Activated T-helper 2 cell treated with anti-CD3 and anti-CD28 coated beads, Interferon-gamma antibody, Interleukin-2, Interleukin-4, amounts not matched to agents 10 μg/mL and 5 μg/mL and 100 μg/mL, durations not matched to agents 14 hours and 24 hours and 36 hours (primary cell): ENCODE measurements at regions not wholly inside any gene's neighbourhood (a gene's known extent, or its start where the extent isn't known, plus 50 kb on each side); places are given as distances from the start of the nearest gene placed in this dataset.

ENCODE experiments used
- DNase-seq: peaks from one replicate; pipeline ENCODE4 v3.0.0; 2021; ENCODE audit warnings: low spot score
- H3K27ac Mint-ChIP-seq: one replicate; pipeline ENCODE4 v1.8.0; 2021; ENCODE audit warnings: mixed read lengths
- H3K27me3 Mint-ChIP-seq: one replicate; pipeline ENCODE4 v1.8.0; 2021; ENCODE audit warnings: low read depth, mixed read lengths
- H3K36me3 Mint-ChIP-seq: one replicate; pipeline ENCODE4 v1.8.0; 2021; ENCODE audit warnings: low read depth, mixed read lengths
- H3K4me1 Mint-ChIP-seq: one replicate; pipeline ENCODE4 v1.8.0; 2021; ENCODE audit warnings: low read depth, mixed read lengths
- H3K4me3 Mint-ChIP-seq: one replicate; pipeline ENCODE4 v1.8.0; 2021; ENCODE audit warnings: low read depth, mild to moderate bottlenecking, moderate library complexity, mixed read lengths
- H3K9me3 Mint-ChIP-seq: one replicate; pipeline ENCODE4 v1.8.0; 2021; ENCODE audit warnings: mixed read lengths
- intact Hi-C: fragments of 100-400 bp; cut with micrococcal nuclease; formaldehyde crosslinking; loops from one replicate; pipeline ENCODE4 v1.15.1; 2023

- no peak for DNase-seq
- H3K36me3 Mint-ChIP-seq = no peaks in the 10 kb centered on the region
- no peak overlapping the region for H3K27ac Mint-ChIP-seq
- peaks cover 30% of the 10 kb centered on the region for H3K27me3 Mint-ChIP-seq
- H3K9me3 Mint-ChIP-seq = no peaks in the 10 kb centered on the region
- no peaks in the 10 kb centered on the region for H3K4me1 Mint-ChIP-seq
- no peak overlapping the region for H3K4me3 Mint-ChIP-seq
- intact Hi-C loops = no loop called here
These were observed 117.2 kb upstream of the NCK2 start for GRCh38 chr2:105627534-105627933.

DNA sequence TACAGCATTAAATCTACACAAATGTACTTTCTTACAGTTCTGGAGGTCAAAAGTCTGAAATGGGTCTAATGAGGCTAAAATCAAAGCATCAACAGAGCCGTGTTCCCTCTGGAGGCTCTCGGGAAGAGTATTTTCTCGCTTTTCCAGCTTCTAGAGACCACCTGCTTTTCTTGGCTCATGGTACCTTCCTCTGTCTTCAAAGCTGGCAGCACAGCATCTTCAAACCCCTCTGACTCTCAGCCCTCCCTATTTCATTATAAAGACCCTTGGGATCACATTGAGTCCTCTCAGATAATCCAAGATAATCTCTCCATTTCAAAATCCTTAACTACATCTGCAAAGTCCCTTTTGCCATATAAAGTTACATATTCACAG is 117.8 kb upstream of the NCK2 start:
- peaks cover 33% of the 10 kb centered on the region for H3K27me3 Mint-ChIP-seq
- no peak overlapping the region for H3K27ac Mint-ChIP-seq
- intact Hi-C loops = no loop called here
- no peak for DNase-seq
- no peak overlapping the region for H3K4me3 Mint-ChIP-seq
- H3K4me1 Mint-ChIP-seq = no peaks in the 10 kb centered on the region
- H3K36me3 Mint-ChIP-seq = no peaks in the 10 kb centered on the region
- H3K9me3 Mint-ChIP-seq = no peaks in the 10 kb centered on the region

GRCh38 chr2:105626212-105626965 is 118.3 kb upstream of the NCK2 start:
- Mint-ChIP-seq H3K9me3 (no peaks in the 10 kb centered on the region), H3K27ac (no peak overlapping the region), H3K36me3 (no peaks in the 10 kb centered on the region), H3K4me1 (no peaks in the 10 kb centered on the region), H3K27me3 (peaks cover 34% of the 10 kb centered on the region), H3K4me3 (no peak overlapping the region)
- no peak for DNase-seq
- intact Hi-C loops = no loop called here

- Mint-ChIP-seq H3K4me1 (no peaks in the 10 kb centered on the region), H3K27ac (no peak overlapping the region), H3K36me3 (no peaks in the 10 kb centered on the region), H3K27me3 (peaks cover 34% of the 10 kb centered on the region), H3K4me3 (no peak overlapping the region), H3K9me3 (no peaks in the 10 kb centered on the region)
- DNase-seq = no peak
- intact Hi-C loops = no loop called here
These were observed 119.1 kb upstream of the NCK2 start for GRCh38 chr2:105625632-105626031.

- peaks cover 5% of the 10 kb centered on the region for H3K4me1 Mint-ChIP-seq
- DNase-seq = no peak
- H3K4me3 Mint-ChIP-seq = no peak overlapping the region
- no peaks in the 10 kb centered on the region for H3K36me3 Mint-ChIP-seq
- intact Hi-C loops = no loop called here
- H3K27me3 Mint-ChIP-seq = peaks cover 19% of the 10 kb centered on the region
- no peak overlapping the region for H3K27ac Mint-ChIP-seq
- H3K9me3 Mint-ChIP-seq = no peaks in the 10 kb centered on the region
These were observed 123.7 kb upstream of the NCK2 start for GRCh38 chr2:105621038-105621437.

DNA sequence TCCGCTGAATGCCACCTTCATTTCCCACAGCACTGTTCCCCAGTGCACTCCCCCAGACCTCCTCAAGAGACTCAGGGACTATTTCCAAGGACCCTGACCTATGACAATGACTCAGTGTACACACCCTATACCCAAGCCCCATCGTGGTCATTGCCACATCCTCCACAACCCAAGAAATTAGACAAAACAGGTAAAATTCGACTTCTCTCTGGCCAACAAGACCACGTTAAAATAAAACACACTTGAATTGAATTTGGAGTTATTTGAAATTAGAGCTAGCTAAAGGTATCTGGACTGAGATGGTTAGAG is 126.4 kb upstream of the NCK2 start:
- DNase-seq = no peak
- Mint-ChIP-seq H3K36me3 (no peaks in the 10 kb centered on the region), H3K4me1 (peaks cover 5% of the 10 kb centered on the region), H3K27ac (no peak overlapping the region), H3K4me3 (no peak overlapping the region), H3K27me3 (peaks cover 8% of the 10 kb centered on the region), H3K9me3 (no peaks in the 10 kb centered on the region)
- intact Hi-C loops = no loop called here

- peaks cover 7% of the 10 kb centered on the region for H3K27me3 Mint-ChIP-seq
- no peak overlapping the region for H3K4me3 Mint-ChIP-seq
- no peak overlapping the region for H3K27ac Mint-ChIP-seq
- peaks cover 5% of the 10 kb centered on the region for H3K4me1 Mint-ChIP-seq
- intact Hi-C loops = no loop called here
- H3K36me3 Mint-ChIP-seq = no peaks in the 10 kb centered on the region
- DNase-seq = no peak
- H3K9me3 Mint-ChIP-seq = no peaks in the 10 kb centered on the region
These were observed 126.9 kb upstream of the NCK2 start for GRCh38 chr2:105617631-105618350.

- intact Hi-C loops = no loop called here
- H3K9me3 Mint-ChIP-seq = no peaks in the 10 kb centered on the region
- peaks cover 4% of the 10 kb centered on the region for H3K27me3 Mint-ChIP-seq
- H3K4me3 Mint-ChIP-seq = no peak overlapping the region
- H3K4me1 Mint-ChIP-seq = peaks cover 5% of the 10 kb centered on the region
- no peak for DNase-seq
- no peak overlapping the region for H3K27ac Mint-ChIP-seq
- H3K36me3 Mint-ChIP-seq = no peaks in the 10 kb centered on the region
These were observed 129.4 kb upstream of the NCK2 start for GRCh38 chr2:105615305-105615704.

GRCh38 chr2:105611811-105612424 is 132.8 kb upstream of the NCK2 start:
- H3K27me3 Mint-ChIP-seq = no peaks in the 10 kb centered on the region
- H3K9me3 Mint-ChIP-seq = no peaks in the 10 kb centered on the region
- intact Hi-C loops = no loop called here
- H3K27ac Mint-ChIP-seq = no peak overlapping the region
- no peak for DNase-seq
- H3K4me3 Mint-ChIP-seq = no peak overlapping the region
- no peaks in the 10 kb centered on the region for H3K36me3 Mint-ChIP-seq
- no peaks in the 10 kb centered on the region for H3K4me1 Mint-ChIP-seq

DNA sequence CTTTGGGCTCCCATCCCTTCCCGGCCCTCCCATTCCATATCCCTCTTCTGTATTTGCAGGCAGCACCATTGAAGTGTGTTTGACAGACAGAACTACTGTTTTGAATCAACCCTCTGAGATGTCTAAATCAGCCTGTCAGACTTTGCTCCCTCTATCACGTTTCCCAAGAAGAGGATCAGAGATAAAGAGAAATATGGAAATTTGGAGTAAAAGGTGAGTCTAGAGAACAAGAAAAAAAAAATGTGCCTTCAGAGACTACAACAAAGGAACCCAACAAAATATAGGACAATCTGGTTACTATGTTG is 133.4 kb upstream of the NCK2 start:
- intact Hi-C loops = no loop called here
- no peaks in the 10 kb centered on the region for H3K9me3 Mint-ChIP-seq
- DNase-seq = no peak
- H3K27me3 Mint-ChIP-seq = no peaks in the 10 kb centered on the region
- no peaks in the 10 kb centered on the region for H3K36me3 Mint-ChIP-seq
- no peaks in the 10 kb centered on the region for H3K4me1 Mint-ChIP-seq
- H3K27ac Mint-ChIP-seq = no peak overlapping the region
- H3K4me3 Mint-ChIP-seq = no peak overlapping the region

DNA sequence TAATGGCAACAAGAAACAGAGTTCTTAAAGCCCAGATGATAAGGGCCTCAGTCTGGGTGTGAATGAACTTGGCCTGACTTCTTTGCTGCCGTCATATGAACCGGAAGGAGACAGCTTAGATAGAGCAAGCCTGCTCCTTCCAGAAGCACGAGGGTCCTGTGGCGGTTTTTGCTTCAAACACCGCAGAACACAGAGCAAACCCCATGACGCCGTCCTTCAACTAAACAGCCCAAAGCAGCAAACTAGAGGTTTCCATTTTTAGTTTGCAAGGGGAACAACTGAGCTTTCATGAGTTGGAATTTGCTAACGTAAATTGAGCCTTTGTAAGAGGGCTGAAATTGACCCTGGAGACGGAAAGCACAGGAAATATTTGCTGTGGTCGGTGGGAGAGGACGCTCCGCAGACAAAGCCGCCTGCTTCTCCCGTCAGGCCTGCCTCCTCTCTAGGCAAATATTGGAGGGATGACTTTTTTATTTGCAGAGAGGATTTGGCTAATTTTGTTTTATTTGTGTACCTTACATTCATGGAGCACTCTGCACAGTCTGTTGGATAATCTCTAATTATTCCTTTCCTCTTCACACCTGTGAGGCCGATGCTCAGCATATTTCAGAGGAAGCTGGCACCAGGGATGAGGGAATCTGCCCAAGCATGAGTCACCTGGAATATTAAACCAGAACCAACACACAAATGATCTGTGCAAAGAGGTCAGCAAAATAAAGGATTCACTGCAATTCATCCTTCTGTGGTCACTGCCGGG is 134.0 kb upstream of the NCK2 start:
- Mint-ChIP-seq H3K9me3 (no peaks in the 10 kb centered on the region), H3K36me3 (no peaks in the 10 kb centered on the region), H3K27me3 (no peaks in the 10 kb centered on the region), H3K4me3 (no peak overlapping the region), H3K27ac (no peak overlapping the region), H3K4me1 (no peaks in the 10 kb centered on the region)
- DNase-seq = no peak
- intact Hi-C loops = no loop called here

- Mint-ChIP-seq H3K36me3 (no peaks in the 10 kb centered on the region), H3K9me3 (no peaks in the 10 kb centered on the region), H3K4me1 (no peaks in the 10 kb centered on the region), H3K27ac (no peak overlapping the region), H3K4me3 (no peak overlapping the region), H3K27me3 (peaks cover 6% of the 10 kb centered on the region)
- no peak for DNase-seq
- intact Hi-C loops = no loop called here
These were observed 134.8 kb upstream of the NCK2 start for GRCh38 chr2:105609746-105610402.
